AG04450 (cell line): ENCODE measurements at regions not wholly inside any gene's neighbourhood (a gene's known extent, or its start where the extent isn't known, plus 50 kb on each side); places are given as distances from the start of the nearest gene placed in this dataset.

Source experiments
- CTCF ChIA-PET: fragments of 300-600, 350-600 bp; formaldehyde crosslinking; extraction: SDS; loops from one replicate; lab custom pipeline; 2022; ENCODE audit warnings: antibody characterized with exemption, inconsistent platforms; lab: Charles Lee
- POLR2A ChIA-PET: fragments of 350-600 bp; formaldehyde crosslinking; extraction: SDS; loops from one replicate; lab custom pipeline; 2021; ENCODE audit warnings: antibody characterized with exemption, inconsistent platforms; lab: Yijun Ruan, JAX
- DNase-seq: peaks from one replicate; pipeline ENCODE4 v3.0.0-alpha.2; 2011; ENCODE audit warnings: low read depth, low spot score
- H3K27ac ChIP-seq: one replicate; pipeline ENCODE4 v1.5.1; 2012; ENCODE audit warnings: low read depth, low read length, control low read depth
- H3K27me3 ChIP-seq: one replicate; pipeline ENCODE4 v1.6.0; 2012; ENCODE audit warnings: low read length; ENCODE audit not compliant: control insufficient read depth, insufficient read depth
- H3K4me3 ChIP-seq: 2 replicates; pipeline ENCODE4 v1.5.1; 2011; ENCODE audit warnings: mild to moderate bottlenecking, low read depth, low read length, control low read depth
- H3K9me3 ChIP-seq: 2 replicates; pipeline ENCODE4 v1.5.1; 2012; ENCODE audit warnings: low read length; ENCODE audit not compliant: control insufficient read depth, insufficient read depth
- TF ChIP-seq, protein P1 (sequence below): IDR thresholded peaks from 2 replicates; pipeline ENCODE4 v1.5.1; 2011; ENCODE audit warnings: low read depth, low read length, control low read depth, inconsistent platforms

- H3K27ac ChIP-seq: no peak overlapping the region
- ChIA-PET POLR2A (no interaction called here), CTCF (no interaction called here)
- DNase-seq: no peak
- H3K27me3 ChIP-seq: no peaks in the 10 kb centered on the region
- no peaks in the 10 kb centered on the region for H3K9me3 ChIP-seq
- TF ChIP-seq, protein P1, sequence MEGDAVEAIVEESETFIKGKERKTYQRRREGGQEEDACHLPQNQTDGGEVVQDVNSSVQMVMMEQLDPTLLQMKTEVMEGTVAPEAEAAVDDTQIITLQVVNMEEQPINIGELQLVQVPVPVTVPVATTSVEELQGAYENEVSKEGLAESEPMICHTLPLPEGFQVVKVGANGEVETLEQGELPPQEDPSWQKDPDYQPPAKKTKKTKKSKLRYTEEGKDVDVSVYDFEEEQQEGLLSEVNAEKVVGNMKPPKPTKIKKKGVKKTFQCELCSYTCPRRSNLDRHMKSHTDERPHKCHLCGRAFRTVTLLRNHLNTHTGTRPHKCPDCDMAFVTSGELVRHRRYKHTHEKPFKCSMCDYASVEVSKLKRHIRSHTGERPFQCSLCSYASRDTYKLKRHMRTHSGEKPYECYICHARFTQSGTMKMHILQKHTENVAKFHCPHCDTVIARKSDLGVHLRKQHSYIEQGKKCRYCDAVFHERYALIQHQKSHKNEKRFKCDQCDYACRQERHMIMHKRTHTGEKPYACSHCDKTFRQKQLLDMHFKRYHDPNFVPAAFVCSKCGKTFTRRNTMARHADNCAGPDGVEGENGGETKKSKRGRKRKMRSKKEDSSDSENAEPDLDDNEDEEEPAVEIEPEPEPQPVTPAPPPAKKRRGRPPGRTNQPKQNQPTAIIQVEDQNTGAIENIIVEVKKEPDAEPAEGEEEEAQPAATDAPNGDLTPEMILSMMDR: no peak
- H3K4me3 ChIP-seq: no peak overlapping the region
Observed at GRCh38 chr5:61951295-61951694, 354.7 kb upstream of the KIF2A start.

DNA sequence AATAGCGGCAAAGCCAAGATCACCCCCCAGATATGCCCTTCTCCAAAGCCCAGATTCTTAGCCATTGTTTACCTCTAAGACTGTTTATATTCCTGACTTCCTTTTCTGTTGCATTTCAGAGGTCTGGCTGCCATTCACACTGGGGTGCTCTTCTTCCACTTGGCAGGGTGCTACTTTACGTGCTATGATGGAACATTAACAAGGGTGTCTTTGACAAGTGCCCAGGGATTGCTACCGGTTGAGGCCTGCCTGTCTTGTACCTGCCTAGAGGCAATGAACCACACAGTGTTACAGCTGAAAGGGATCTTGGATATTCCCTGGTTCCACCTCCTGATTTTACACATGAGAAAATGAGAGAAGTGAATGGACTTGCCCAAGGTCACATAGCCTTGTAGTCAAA, 352.1 kb upstream of the KIF2A start:
- TF ChIP-seq, protein P1: no peak
- no peak for DNase-seq
- CTCF ChIA-PET: no interaction called here
- Histone ChIP-seq H3K9me3 (no peaks in the 10 kb centered on the region), H3K27me3 (no peaks in the 10 kb centered on the region), H3K27ac (no peak overlapping the region), H3K4me3 (no peak overlapping the region)
- POLR2A ChIA-PET: no interaction called here

GRCh38 chr5:61964201-61964600, 341.8 kb upstream of the KIF2A start:
- Histone ChIP-seq H3K27me3 (no peaks in the 10 kb centered on the region), H3K9me3 (no peaks in the 10 kb centered on the region), H3K4me3 (no peak overlapping the region), H3K27ac (no peak overlapping the region)
- DNase-seq: no peak
- TF ChIP-seq, protein P1: no peak
- ChIA-PET CTCF (no interaction called here), POLR2A (no interaction called here)

GRCh38 chr5:61965069-61965468, 340.9 kb upstream of the KIF2A start:
- ChIA-PET CTCF (no interaction called here), POLR2A (no interaction called here)
- no peaks in the 10 kb centered on the region for H3K9me3 ChIP-seq
- no peak for DNase-seq
- H3K27me3 ChIP-seq: no peaks in the 10 kb centered on the region
- H3K4me3 ChIP-seq: no peak overlapping the region
- no peak overlapping the region for H3K27ac ChIP-seq
- TF ChIP-seq, protein P1: no peak

DNA sequence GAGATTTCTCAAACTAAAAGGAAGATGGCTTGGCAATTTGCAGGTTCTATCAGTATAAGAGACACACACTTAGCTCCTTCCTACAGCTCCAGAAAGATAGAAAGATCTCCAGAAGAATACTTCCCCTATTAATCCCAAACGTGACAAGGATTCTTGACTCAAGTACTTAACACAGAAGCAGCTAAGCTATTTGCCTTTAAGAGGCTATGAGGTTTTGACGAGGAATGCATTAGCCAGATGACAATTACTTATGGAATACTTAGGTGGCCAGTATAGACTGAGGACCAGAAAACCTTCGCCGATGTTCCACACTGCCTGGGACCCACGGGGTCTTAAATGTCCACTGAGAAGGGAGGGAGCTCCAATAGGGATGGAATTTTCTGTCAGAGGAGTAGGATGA, 340.5 kb upstream of the KIF2A start:
- Histone ChIP-seq H3K27ac (no peak overlapping the region), H3K9me3 (no peaks in the 10 kb centered on the region), H3K4me3 (no peak overlapping the region), H3K27me3 (no peaks in the 10 kb centered on the region)
- ChIA-PET CTCF (no interaction called here), POLR2A (no interaction called here)
- no peak for DNase-seq
- TF ChIP-seq, protein P1: no peak
